HEK293T (cell line): ENCODE measurements at regions not wholly inside any gene's neighbourhood (a gene's known extent, or its start where the extent isn't known, plus 50 kb on each side); places are given as distances from the start of the nearest gene placed in this dataset.

Source experiments
- ARNT ChIP-seq: fragments of 450-650 bp; IDR thresholded peaks from 2 replicates; pipeline ENCODE4 v1.6.1; 2017; ENCODE audit warnings: mild to moderate bottlenecking
- BHLHE40 ChIP-seq: fragments of 450-650 bp; IDR thresholded peaks from 2 replicates; pipeline ENCODE4 v1.6.1; 2016; ENCODE audit warnings: mild to moderate bottlenecking, moderate library complexity, borderline replicate concordance
- CTBP1 ChIP-seq: fragments of 450-650 bp; IDR thresholded peaks from 2 replicates; pipeline ENCODE4 v1.6.1; 2016; ENCODE audit warnings: borderline replicate concordance
- ELF4 ChIP-seq: fragments of 450-650 bp; IDR thresholded peaks from 2 replicates; pipeline ENCODE4 v1.6.1; 2017; ENCODE audit warnings: antibody characterized with exemption
- FOXA1 ChIP-seq: fragments of 450-650 bp; IDR thresholded peaks from 2 replicates; pipeline ENCODE4 v1.6.1; 2016; ENCODE audit warnings: mild to moderate bottlenecking
- FOXK2 ChIP-seq: fragments of 450-650 bp; IDR thresholded peaks from 2 replicates; pipeline ENCODE4 v1.6.1; 2016; ENCODE audit warnings: mild to moderate bottlenecking
- FOXM1 ChIP-seq: fragments of 450-650 bp; IDR thresholded peaks from 2 replicates; pipeline ENCODE4 v1.6.1; 2017; ENCODE audit warnings: mild to moderate bottlenecking, borderline replicate concordance
- HDGF ChIP-seq: fragments of 450-650 bp; IDR thresholded peaks from 2 replicates; pipeline ENCODE4 v1.6.1; 2017; ENCODE audit warnings: antibody characterized with exemption, borderline replicate concordance
- L3MBTL2 ChIP-seq: fragments of 450-650 bp; conservative IDR thresholded peaks from 2 replicates; pipeline ENCODE4 v1.6.1; 2016; ENCODE audit warnings: mild to moderate bottlenecking
- NFRKB ChIP-seq: fragments of 450-650 bp; IDR thresholded peaks from 2 replicates; pipeline ENCODE4 v1.6.1; 2016; ENCODE audit warnings: mild to moderate bottlenecking, moderate library complexity
- SP1 ChIP-seq: fragments of 450-650 bp; IDR thresholded peaks from 2 replicates; pipeline ENCODE4 v1.6.1; 2017
- SUZ12 ChIP-seq: fragments of 450-650 bp; IDR thresholded peaks from 2 replicates; pipeline ENCODE4 v1.6.1; 2016; ENCODE audit warnings: mild to moderate bottlenecking
- TF ChIP-seq, protein P1 (sequence below): fragments of 450-650 bp; IDR thresholded peaks from 2 replicates; pipeline ENCODE4 v1.6.1; 2016

DNA sequence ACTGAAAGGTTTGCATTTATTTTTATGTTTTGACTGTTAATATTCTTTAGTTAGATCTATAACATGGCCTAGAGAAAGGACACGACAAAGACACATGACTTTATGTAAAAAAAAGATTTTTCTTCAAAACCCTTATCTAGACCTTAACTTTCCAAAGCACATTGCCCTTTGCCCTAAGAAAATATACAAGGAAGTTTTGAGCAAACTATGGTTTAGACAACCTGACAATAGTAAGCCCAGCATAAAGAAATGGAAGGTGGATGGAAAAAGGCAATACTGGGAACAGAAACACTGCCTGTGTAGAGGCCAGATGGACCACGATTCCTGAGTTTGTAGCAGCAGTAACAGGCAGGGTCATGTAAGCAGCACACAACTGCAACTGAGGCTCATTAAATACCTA is 724.0 kb downstream of the GALC start:
- TF ChIP-seq BHLHE40, result no peak
- TF ChIP-seq FOXA1, result no peak
- TF ChIP-seq CTBP1, result no peak
- TF ChIP-seq SP1, result no peak
- no peak for TF ChIP-seq SUZ12
- TF ChIP-seq, protein P1, sequence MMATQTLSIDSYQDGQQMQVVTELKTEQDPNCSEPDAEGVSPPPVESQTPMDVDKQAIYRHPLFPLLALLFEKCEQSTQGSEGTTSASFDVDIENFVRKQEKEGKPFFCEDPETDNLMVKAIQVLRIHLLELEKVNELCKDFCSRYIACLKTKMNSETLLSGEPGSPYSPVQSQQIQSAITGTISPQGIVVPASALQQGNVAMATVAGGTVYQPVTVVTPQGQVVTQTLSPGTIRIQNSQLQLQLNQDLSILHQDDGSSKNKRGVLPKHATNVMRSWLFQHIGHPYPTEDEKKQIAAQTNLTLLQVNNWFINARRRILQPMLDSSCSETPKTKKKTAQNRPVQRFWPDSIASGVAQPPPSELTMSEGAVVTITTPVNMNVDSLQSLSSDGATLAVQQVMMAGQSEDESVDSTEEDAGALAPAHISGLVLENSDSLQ, result no peak
- no peak for TF ChIP-seq FOXM1
- TF ChIP-seq L3MBTL2, result no peak
- no peak for TF ChIP-seq ARNT
- no peak for TF ChIP-seq ELF4
- TF ChIP-seq FOXK2, result no peak
- TF ChIP-seq HDGF, result no peak
- no peak for TF ChIP-seq NFRKB
